HG03378 (cell line): ENCODE measurements at regions not wholly inside any gene's neighbourhood (a gene's known extent, or its start where the extent isn't known, plus 50 kb on each side); places are given as distances from the start of the nearest gene placed in this dataset.

Experiments used
- ATAC-seq: cut with Tn5 transposase; IDR thresholded peaks from one replicate; pipeline ENCODE4 v1.9.1; 2021; ENCODE audit warnings: mild to moderate bottlenecking, moderate library complexity; ENCODE audit not compliant: unreplicated experiment

DNA sequence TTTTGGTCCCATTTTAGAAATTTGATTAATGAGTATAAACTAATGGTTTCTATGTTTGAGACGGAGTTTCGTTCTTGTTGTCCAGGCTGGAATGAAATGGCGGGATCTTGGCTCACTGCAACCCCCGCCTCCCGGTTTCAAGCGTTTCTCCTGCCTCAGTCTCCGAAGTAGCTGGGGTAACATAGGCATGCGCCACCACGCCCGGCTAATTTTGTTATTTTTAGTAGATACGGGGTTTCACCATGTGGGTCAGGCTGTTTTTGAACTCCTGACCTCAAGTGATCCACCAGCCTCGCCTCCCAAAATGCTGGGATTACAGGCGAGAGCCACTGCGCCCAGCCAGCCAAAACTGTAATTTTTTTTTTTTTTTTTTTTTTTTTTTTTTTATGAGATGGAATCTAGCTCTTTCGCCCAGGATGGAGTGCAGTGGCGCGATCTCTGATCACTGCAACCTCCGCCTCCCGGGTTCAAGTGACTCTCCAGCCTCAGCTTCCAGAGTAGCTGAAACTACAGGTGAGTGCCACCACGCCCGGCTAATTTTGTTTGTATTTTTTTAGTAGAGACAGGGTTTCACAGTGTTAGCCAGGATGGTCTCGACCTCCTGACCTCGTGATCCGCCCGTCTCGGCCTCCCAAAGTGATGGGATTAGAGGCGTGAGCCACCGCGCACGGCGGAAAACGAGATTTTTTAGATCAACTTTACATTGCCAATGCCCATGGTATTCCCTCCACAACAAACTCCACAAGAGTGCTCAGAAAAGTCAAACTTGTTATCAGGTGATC, 127.8 kb downstream of the HFE start:
- ATAC-seq = no peak

DNA sequence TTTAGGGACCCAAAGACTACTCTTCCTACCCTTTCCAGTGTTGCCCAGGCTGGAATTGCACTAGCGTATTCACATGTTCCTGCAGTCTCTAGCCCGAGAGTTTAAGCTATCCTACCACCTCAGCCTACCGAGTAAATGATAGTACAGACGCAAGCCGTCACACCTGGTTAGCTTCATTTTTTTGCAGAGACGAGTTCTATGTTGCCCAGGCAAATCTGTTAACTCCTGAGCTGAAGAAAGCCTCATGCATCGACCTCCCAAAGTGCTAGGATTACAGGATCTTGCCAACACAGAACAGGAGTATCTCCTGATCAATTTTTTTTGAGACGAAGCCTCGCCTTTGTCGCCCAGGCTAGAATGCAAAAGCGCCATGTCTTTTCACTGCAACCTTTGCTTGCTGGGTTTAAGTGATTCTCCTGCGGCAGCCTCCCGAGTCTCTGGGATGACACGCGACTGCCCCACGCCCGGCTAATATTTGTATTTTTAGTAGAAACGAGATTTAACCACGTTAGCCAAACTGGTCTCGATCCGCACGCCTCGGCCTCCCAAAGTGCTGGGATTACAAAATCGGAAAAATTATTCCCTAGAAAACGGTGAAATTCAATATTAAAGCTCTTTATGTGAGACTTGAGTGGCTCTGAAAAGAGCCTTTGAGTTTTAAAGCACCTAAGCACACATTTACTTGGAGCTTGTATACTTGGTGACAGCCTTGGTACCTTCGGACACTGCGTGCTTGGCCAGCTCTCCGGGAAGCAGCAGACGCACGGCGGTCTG, 128.5 kb downstream of the HFE start:
- ATAC-seq = no peak

DNA sequence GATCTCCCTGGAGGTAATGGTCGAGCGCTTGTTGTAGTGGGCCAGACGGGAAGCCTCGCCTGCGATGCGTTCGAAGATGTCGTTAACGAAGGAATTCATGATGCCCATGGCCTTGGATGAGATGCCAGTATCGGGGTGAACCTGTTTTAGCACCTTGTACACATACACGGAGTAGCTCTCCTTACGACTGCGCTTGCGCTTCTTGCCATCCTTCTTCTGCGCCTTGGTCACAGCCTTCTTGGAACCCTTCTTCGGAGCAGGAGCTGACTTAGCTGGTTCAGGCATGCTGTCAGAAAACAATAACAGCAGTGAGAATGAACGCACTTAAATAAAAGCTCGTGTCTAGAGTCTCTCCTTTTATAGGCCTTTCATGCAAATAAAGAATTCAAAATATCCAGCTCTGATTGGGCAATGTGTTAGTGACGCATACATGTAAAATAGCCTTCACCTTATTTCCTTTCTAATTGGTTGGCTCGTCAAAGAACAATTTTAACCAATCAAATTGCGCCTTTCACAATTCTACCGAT, 129.2 kb downstream of the HFE start:
- peak; percentile 82 for ATAC-seq

DNA sequence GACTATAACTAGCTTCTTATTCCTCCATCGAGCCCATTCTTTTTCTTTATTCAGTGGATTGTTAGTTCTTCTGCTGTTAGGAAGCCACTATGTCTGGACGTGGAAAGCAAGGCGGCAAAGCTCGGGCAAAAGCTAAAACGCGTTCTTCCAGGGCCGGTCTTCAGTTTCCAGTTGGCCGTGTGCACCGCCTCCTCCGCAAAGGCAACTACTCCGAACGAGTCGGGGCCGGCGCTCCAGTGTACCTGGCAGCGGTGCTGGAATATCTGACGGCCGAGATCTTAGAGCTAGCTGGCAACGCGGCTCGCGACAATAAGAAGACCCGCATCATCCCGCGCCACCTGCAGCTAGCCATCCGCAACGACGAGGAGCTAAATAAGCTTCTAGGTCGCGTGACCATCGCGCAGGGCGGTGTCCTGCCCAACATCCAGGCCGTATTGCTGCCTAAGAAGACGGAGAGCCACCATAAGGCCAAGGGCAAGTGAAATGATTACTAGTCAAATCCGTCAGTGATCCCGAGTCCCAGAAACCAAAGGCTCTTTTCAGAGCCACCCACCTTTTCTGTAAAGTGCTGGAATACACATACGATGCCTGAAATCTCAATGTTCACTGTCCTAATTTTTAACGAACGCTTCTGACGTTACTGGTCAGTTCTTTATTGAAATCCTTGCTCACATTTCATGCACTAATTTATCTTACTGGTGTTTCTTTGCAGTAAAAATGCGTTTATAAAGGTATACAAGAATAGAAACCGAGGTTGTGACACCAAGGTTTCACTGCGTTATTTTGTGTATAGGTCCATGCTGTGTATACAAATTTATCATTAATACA, 129.9 kb downstream of the HFE start:
- ATAC-seq = peak; percentile 17

DNA sequence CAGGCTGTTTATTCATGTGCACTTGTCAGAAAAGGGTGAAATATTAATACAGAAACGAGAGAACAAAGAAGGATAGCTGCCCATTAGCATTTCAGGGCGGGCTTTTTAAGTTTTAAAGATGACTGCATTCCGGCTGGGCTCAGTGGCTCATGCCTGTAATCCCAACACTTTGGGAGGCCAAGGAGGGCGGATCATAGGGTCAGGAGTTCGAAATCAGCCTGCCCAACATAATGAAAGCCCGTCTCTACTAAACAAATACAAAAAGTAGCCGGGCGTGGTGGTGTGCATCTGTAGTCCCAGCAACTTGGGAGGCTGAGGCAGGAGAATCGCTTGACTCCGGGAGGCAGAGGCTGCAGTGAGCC, 130.5 kb downstream of the HFE start:
- ATAC-seq = no peak

DNA sequence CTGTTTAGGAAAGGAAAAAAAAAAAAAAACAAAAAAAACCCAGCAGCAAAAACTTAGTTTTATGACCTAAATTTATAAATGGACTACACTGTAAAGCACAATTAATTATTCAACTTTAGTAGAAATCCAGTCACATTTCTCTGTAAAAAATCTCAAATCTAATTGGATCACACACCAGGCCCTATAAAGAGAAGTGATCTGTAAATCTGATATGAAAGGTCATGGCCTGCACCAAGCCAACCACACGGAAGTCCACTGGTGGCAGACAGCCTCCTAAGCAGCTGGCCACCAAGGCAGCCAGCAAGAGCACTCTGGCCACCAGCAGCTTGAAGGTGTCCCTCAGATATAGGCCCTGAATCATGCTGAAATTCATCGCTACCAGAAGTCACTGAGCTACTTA, 131.6 kb downstream of the HFE start:
- ATAC-seq = no peak

DNA sequence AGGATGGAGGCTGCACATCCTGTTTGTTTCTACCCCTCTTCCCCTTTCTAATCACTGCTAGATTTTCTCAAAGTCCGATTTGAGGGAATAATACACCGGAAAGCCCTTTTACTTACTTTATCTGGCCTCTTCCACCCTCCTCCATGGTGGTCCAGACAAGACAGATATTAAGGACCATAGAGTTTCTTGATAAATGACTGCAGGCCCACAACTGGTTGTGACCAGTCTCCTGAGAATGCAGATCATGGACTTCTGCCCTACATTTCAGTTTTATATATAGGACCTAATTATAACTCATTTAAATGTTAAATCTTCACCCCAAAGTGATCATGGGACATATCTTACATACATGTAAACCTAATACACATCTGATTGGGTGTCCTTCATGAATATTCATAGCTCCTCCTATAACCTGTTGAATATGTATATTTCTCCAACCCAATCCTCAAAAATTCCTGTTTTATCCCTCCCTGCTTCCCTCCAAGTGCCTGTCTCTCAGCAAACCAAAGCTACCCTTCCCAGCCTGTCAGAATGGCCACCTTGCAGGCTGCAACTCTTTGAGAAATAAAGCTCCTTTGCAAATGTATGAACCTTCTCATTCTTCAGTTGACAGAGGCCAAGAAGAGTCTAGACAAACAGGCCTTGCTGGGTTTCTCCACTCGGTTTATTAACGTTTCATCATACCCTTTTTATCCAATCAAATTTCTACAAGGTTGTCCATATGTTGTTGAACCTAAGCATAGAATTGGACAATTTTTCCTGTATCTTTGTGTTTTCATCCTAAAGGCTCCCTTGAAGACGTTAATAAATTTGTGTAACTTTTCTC, 133.1 kb downstream of the HFE start:
- ATAC-seq = no peak

DNA sequence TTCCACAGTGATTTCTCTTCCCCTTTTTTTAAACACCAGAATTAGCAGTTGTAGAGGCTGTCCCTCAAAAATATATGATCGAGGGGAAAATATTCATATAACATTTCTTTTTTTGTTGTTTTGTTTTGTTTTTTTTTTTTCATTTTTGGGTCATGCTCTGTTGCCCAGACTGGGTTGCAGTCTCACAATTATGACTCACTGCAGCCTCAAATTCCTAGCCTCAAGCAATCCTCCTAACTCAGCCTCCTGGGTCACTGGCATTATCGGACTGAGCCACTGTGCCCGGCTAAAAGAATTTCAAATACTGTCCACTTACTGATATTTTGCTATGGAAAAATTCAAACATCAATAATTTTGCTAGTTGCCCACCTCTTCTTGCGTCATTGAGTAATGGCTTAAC, 134.0 kb downstream of the HFE start:
- ATAC-seq = no peak

DNA sequence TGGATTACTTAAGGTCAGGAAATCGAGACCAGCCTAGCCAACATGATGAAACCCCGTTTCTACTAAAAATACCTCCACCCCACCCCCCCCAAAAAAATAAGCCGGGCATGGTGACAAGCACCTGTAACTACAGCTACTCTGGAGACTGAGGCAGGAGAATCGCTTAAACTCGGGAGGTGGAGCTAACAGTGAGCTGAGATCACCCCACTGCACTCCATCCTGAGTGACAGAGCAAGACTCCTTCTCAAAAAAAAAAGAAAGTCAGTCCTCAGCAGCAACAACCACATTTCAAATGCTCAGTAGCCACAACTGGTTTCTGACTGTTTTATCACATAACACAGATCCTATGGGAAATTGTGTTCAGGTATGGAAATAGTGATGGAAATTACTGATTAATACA, 135.3 kb downstream of the HFE start:
- ATAC-seq = no peak

DNA sequence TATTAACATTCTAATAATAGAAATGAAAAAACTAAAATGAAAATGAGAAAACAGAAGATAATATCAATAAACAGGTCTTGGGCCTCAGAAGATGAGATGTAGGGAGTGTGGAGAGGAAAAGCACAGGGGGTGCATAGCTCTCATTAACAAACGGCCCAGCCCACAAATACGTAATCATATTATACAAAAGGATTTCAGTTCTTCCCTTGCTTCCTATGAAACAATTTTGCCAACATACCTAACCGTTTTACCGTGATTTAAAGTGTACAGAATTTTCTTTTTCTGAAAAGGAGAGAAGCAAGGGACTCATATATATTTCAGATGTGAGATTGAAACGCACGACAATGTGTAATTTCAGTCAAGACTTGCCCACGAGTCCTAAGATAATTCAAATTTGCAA, 136.0 kb downstream of the HFE start:
- no peak for ATAC-seq

DNA sequence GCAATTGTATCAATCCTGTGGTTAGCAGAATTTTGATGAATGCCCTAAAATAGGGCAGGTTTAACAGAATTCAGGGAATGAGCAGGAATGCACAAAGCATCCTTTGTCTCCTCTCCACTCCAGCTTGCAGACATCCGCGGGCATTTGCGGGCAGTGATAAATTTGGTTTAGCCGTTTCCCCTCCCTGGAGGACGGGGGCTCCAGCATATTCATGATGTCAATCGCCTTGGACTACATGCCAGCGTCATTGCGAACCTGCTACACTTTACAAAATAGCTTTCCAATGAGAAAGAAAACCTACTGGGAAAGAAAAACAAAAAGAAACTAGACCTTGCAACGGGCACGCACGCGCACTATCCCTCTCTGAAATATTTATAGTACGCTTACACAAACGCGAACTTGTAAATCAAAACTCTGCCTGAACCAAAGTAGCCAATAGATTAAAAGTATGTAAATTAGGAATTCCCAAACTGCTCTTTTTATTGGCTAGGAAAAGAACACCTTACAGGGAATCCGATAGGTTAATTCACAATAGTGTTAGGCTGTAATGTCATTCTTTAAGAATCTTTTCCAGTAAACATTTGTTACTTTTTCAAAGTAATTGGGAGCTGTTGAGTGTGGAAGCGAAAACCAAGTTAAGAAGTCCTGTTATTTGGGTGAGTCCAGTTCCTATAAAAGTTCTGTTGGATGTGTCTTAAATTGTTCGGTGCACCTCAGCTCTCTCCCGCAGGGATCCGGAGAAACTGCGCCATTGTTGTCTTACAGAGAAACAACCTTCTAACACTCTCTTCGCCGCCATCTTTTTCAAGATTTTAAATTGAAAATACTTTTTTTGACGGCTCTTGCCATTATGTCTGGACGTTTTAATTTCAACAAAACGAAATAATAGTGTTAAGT, 136.7 kb downstream of the HFE start:
- ATAC-seq = peak; percentile 77

DNA sequence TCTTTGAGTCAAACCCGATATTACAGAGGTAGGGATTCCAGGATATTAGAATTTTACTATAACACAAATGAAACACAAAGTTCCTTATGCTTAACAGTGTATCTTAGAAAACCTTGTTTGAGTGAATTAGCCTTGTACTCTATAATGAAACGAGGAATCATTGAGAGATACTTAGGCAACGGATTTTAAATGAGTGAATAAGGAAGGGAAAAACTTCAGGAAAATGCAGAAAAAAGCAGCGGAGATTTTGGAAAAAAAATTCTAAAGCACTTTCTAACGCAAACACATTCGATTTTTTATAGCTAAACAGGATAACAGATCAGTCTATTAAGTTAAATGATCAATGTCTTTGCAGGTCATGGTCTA, 137.3 kb downstream of the HFE start:
- ATAC-seq = no peak

DNA sequence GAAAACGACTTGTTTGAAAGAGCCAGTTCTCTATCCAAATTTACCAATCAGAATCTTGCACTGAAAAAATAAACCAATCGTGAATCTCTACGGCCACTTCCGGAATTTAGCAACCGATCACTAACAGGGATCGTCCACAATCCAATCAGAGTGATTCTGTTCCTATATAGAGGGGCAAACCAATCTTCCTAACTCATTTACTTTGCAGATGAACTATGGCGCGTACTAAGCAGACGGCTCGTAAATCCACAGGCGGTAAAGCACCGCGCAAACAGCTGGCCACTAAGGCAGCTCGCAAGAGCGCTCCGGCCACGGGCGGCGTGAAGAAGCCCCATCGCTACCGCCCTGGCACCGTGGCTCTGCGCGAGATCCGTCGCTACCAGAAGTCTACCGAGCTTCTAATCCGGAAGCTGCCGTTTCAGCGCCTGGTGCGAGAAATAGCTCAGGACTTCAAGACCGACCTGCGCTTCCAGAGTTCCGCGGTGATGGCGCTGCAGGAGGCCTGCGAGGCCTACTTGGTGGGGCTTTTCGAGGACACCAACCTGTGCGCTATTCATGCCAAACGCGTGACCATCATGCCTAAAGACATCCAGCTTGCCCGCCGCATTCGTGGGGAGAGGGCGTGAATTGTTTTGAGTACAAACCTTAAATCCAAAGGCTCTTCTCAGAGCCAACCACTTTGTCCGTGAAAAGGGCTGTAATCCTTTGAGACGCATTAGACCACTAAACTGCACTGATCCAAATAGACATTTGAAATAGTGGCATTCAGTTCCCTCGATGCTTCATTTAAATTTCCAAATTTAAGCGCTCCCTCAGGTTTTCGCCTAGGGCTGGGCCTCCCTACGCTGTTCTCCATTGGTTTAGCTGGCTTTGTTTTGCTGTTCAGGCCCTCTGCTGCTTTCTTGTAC, 138.0 kb downstream of the HFE start:
- ATAC-seq = no peak

DNA sequence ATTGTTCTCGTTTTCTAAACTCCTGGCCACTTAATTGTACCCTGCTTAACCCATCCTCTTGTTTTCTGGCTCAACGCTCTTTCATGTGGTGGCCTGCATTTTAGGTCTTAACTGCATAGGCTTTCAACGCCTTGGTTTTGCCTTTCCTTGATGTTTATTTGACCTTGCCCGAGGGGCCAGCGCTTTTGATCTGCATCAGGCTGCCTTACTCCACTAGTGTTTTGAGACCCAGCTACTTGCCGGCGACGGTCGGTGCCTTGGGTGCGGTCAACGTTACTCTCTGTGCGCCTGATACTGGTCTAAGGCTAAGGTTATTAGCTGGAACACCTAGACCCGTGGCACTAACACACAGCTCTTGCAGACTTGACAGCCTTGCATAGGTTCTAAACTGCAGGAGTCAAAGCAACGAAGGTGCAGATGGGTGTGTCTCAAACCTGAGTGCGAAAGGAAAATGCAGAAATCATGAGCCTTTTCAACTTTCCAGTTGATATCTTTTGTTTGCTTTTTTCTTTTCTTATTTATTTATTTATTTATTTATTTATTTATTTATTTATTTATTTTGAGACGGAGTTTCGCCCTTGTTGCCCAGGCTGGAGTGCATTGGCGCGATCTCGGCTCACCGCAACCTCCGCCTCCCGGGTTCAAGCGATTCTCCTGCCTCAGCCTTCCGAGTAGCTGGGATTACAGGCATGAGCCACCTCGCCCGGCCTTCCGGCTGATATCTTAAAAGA, 138.8 kb downstream of the HFE start:
- ATAC-seq = no peak

DNA sequence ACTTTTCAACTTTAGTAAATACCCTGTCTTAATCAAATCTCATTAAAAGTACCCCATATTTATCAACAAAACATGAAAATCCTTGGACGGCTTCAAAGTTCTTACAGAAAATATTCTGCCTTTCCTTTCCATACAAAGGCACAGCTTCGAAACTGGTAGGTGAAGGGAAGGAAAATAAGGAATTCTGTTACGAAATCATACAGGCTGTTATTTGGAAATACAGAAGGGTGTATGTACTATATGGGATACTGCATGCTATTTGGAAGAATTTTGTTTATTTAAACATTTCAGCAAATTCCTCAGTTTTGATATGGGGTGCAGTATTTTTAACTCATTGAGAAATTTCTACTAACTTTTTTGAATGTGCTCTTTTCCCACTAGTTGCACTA, 138.4 kb upstream of the BTN3A2 start:
- no peak for ATAC-seq

DNA sequence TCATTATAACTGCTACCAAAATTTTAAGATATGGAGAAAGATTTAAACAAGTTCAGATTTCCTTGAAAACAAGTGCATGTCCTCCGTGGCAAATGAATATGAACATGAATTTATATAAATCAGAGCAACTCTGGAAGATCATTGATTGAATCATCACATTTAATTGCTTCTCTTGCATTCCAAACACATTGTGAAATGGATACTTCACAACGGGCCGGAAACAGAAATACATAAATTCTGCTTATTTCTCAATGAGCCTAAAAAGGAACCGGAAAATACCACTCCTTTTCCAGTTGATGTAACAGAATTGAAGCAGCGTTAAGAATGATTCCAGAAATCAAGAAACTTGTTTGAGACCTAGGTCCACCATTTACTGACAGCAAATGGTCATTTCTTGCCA, 134.6 kb upstream of the BTN3A2 start:
- ATAC-seq = no peak

DNA sequence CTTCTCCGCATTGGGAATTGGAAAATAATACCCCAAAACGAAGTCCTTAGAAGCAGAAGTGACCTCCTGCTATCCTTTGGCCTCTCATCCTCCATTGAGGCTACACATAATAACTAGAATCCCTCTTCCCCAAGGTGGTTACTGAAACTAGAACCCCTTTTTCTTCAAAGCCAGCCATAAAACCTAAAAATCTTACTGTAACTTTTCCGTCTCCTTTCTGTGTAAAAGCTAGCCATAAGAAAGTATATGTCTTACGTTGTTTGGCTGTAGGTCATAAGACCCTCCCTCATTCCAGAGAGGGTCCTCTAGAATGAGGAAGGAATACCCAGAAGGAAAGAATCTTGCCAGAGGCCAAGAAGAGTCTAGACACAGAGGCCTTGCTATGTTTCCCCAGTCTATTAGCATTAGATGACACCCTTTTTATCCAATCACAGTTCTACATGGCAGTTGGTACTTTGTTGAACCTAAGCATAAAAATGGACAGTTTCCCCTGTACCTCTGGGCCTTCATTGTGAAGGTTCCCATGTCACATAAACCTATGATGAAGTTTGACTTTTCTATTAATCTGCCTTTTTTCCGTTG, 133.9 kb upstream of the BTN3A2 start:
- ATAC-seq = no peak
